Vagina (tissue), 2 donors: ENCODE measurements at regions not wholly inside any gene's neighbourhood (a gene's known extent, or its start where the extent isn't known, plus 50 kb on each side); places are given as distances from the start of the nearest gene placed in this dataset.

Experiments used
- DNase-seq, 2 donors: peaks; one replicate each; pipeline ENCODE4 v3.0.0-alpha.2; 2017; ENCODE audit errors: extremely low spot score in 2 of 2
- H3K27ac ChIP-seq: fragments of 200-600 bp; sonication (generic); one replicate; pipeline ENCODE4 v1.5.1; 2019
- H3K27me3 ChIP-seq: fragments of 200-600 bp; sonication (generic); one replicate; pipeline ENCODE4 v1.5.1; 2019
- H3K36me3 ChIP-seq, 2 donors: fragments of 200-600 bp; sonication (generic); one replicate each; pipeline ENCODE4 v1.5.1; 2017 to 2019
- H3K4me1 ChIP-seq: fragments of 200-600 bp; sonication (generic); one replicate; pipeline ENCODE4 v1.5.1; 2019
- H3K4me3 ChIP-seq, 2 donors: fragments of 200-600 bp; sonication (generic); 1 replicate in 1 of 2; 2 replicates in 1 of 2; pipeline ENCODE4 v1.5.1; 2016 to 2019
- H3K9me3 ChIP-seq: fragments of 200-600 bp; sonication (generic); one replicate; pipeline ENCODE4 v1.5.1; 2019
- POLR2A ChIP-seq, 2 donors: fragments of 450-650 bp; IDR thresholded peaks; one replicate each; pipeline ENCODE4 v1.6.1; 2017; ENCODE audit warnings: antibody characterized with exemption in 2 of 2, mild to moderate bottlenecking in 2 of 2, moderate library complexity in 2 of 2
- POLR2AphosphoS5 ChIP-seq, 2 donors: sonication (generic); formaldehyde crosslinking; IDR thresholded peaks; one replicate each; pipeline ENCODE4 v1.9.0; 2017; ENCODE audit warnings: antibody characterized with exemption in 2 of 2, mild to moderate bottlenecking in 2 of 2, low read depth in 1 of 2; ENCODE audit not compliant: insufficient read depth in 1 of 2
- intact Hi-C: fragments of 100-400 bp; cut with DNase I; formaldehyde crosslinking; loops from one replicate; pipeline ENCODE4 v1.15.1; 2023
- TF ChIP-seq, protein P1 (sequence below), 3 experiments: fragments of 450-650 bp in 2 of 3; fragments of 200-600 bp in 1 of 3; sonication (generic) in 1 of 3; IDR thresholded peaks; one replicate each; pipeline ENCODE4 v1.5.1; 2017 to 2019; ENCODE audit warnings: antibody characterized with exemption in 3 of 3, mild to moderate bottlenecking in 2 of 3, moderate library complexity in 2 of 3

DNA sequence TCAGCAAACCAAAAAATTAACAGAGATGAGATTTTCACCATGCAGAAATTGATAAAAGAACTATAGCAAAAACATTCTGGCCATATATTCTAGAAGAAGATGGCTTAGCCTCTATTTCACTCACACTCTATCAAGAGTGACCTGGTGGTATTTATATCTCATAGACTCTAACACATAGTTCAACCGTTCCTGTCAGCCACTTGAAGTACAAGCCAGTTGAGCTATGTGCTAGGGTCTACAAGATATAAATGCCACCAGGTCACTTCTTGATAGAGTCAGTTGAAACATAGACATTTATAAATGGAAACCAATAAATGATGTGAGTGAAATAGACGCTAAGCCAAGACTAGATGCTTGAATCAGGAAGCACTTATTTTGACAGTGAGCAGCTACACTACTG is 836.7 kb upstream of the EPHA5 start:
- no peak for TF ChIP-seq POLR2A (IDR thresholded peaks at IDR 0.05)
- TF ChIP-seq, protein P1, sequence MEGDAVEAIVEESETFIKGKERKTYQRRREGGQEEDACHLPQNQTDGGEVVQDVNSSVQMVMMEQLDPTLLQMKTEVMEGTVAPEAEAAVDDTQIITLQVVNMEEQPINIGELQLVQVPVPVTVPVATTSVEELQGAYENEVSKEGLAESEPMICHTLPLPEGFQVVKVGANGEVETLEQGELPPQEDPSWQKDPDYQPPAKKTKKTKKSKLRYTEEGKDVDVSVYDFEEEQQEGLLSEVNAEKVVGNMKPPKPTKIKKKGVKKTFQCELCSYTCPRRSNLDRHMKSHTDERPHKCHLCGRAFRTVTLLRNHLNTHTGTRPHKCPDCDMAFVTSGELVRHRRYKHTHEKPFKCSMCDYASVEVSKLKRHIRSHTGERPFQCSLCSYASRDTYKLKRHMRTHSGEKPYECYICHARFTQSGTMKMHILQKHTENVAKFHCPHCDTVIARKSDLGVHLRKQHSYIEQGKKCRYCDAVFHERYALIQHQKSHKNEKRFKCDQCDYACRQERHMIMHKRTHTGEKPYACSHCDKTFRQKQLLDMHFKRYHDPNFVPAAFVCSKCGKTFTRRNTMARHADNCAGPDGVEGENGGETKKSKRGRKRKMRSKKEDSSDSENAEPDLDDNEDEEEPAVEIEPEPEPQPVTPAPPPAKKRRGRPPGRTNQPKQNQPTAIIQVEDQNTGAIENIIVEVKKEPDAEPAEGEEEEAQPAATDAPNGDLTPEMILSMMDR (IDR thresholded peaks at IDR 0.05), result no peak
- no peak for TF ChIP-seq POLR2AphosphoS5 (IDR thresholded peaks at IDR 0.05; ENCODE audit: insufficient read depth in 1 of 2, low read depth in 1 of 2)
- no peaks in the 10 kb centered on the region for H3K27me3 ChIP-seq
- no peak overlapping the region for H3K4me3 ChIP-seq
- no peak overlapping the region for H3K27ac ChIP-seq
- intact Hi-C loops, result no loop called here
- no peaks in the 10 kb centered on the region for H3K36me3 ChIP-seq
- no peaks in the 10 kb centered on the region for H3K4me1 ChIP-seq
- no peaks in the 10 kb centered on the region for H3K9me3 ChIP-seq
- no peak for DNase-seq

DNA sequence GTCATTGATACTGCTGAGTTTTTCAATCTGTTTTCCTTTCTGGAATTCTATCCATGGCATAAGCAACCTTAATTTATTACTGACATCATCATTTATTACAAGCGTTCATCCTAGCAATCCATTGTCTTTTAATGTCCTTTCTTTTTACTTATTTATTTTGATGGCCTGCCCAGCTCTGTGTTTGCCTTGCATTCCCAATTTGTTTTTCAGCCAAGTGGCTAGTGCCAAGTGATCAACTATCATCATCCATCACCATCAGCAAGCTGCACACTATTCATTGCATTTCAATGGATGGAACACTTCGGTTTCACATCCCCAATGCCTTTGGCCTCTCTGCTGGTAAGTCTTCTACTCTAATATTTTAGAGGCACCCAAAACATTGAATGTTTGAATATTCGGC is 831.7 kb upstream of the EPHA5 start:
- no peak overlapping the region for H3K4me3 ChIP-seq
- no peaks in the 10 kb centered on the region for H3K4me1 ChIP-seq
- no peaks in the 10 kb centered on the region for H3K27me3 ChIP-seq
- H3K9me3 ChIP-seq, result no peaks in the 10 kb centered on the region
- intact Hi-C loops, result no loop called here
- TF ChIP-seq POLR2A (IDR thresholded peaks at IDR 0.05), result no peak
- TF ChIP-seq, protein P1 (IDR thresholded peaks at IDR 0.05), result no peak
- no peak for TF ChIP-seq POLR2AphosphoS5 (IDR thresholded peaks at IDR 0.05; ENCODE audit: insufficient read depth in 1 of 2, low read depth in 1 of 2)
- H3K36me3 ChIP-seq, result no peaks in the 10 kb centered on the region
- no peak for DNase-seq
- H3K27ac ChIP-seq, result no peak overlapping the region

DNA sequence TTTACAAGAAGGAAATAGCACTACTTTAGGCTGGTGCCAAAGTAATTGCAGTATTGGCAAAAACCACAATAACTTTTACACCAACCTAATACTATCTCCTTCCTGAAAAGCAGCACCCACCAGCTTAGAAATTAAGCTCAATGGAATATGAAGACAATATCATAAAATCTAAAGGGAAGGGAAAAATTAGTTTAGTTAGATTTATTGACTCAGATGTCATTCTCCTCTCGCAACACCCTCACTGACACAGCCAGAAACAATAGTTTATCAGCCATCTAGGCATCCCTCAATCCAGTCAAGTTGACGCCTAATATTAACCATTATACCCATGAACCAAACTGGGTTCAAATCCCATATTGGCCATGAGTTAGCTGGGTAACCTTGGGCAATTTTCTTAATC is 820.4 kb upstream of the EPHA5 start:
- H3K9me3 ChIP-seq, result no peaks in the 10 kb centered on the region
- H3K36me3 ChIP-seq, result no peaks in the 10 kb centered on the region
- H3K27me3 ChIP-seq, result no peaks in the 10 kb centered on the region
- intact Hi-C loops, result no loop called here
- no peak for DNase-seq
- TF ChIP-seq POLR2AphosphoS5 (IDR thresholded peaks at IDR 0.05; ENCODE audit: insufficient read depth in 1 of 2, low read depth in 1 of 2), result no peak
- TF ChIP-seq, protein P1 (IDR thresholded peaks at IDR 0.05), result no peak
- no peak for TF ChIP-seq POLR2A (IDR thresholded peaks at IDR 0.05)
- H3K4me1 ChIP-seq, result no peaks in the 10 kb centered on the region
- H3K27ac ChIP-seq, result no peak overlapping the region
- no peak overlapping the region for H3K4me3 ChIP-seq

DNA sequence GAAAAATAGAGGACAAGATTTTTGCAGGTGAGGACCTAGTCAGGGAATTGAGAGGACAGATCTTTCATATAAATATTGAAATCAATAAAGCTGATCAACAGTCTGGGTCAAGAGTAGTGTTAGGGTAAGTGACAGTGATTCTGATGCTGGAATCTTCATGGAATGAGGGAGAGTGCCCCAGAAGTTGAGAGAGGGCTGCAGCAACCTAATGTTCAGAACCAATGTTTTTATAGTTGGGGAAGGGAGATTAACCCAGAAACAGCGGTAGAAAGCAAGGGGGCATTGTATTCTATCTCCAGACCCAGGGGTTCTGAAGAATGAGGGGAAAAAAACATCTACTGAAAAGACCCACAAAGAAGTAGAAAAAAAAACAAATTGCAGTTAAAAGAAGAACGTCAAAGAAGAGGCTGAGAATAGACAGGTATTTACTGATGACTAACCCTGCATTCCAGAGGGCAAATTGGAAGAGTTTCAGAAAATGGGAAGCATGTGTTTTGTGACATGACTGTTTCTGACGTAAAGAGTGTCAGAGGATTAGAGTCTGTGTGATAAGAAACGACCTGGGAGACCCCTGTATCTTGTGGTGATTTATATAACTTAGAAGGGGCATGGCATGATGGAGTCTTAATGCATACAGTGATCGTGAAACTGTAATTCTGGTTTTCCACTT is 819.6 kb upstream of the EPHA5 start:
- H3K36me3 ChIP-seq, result no peaks in the 10 kb centered on the region

DNA sequence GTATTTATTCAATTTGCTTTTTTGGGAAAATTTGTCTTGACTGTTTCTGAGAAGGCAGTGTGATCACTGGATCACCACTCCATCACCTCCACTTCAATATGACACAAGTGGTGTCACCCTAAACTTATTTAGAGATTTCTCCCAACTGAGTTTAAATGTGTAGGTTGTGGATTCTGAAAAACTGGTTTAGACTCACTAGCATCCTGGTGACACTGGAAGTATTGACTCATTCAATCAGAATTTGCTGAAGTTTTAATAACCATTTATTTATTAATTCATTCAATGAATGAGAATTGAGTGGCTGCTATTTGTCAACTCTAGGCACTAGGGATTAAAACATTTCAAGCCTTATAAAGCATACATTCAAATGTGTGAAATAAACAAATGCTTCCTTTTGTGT is 819.1 kb upstream of the EPHA5 start:
- no peak for DNase-seq
- Histone ChIP-seq H3K36me3 (no peaks in the 10 kb centered on the region), H3K27ac (no peak overlapping the region), H3K4me1 (no peaks in the 10 kb centered on the region), H3K4me3 (no peak overlapping the region), H3K9me3 (no peaks in the 10 kb centered on the region), H3K27me3 (no peaks in the 10 kb centered on the region)
- no peak for TF ChIP-seq POLR2A (IDR thresholded peaks at IDR 0.05)
- TF ChIP-seq POLR2AphosphoS5 (IDR thresholded peaks at IDR 0.05; ENCODE audit: insufficient read depth in 1 of 2, low read depth in 1 of 2), result no peak
- TF ChIP-seq, protein P1 (IDR thresholded peaks at IDR 0.05), result no peak
- intact Hi-C loops, result no loop called here

More for the DNA sequence above, 819.6 kb upstream of the EPHA5 start:
- TF ChIP-seq POLR2A (IDR thresholded peaks at IDR 0.05), result no peak
- TF ChIP-seq POLR2AphosphoS5 (IDR thresholded peaks at IDR 0.05; ENCODE audit: insufficient read depth in 1 of 2, low read depth in 1 of 2), result no peak
- Histone ChIP-seq H3K9me3 (no peaks in the 10 kb centered on the region), H3K4me1 (no peaks in the 10 kb centered on the region), H3K27ac (no peak overlapping the region), H3K4me3 (no peak overlapping the region), H3K27me3 (no peaks in the 10 kb centered on the region)
- DNase-seq, result no peak
- intact Hi-C loops, result no loop called here
